ENCODE measurements at regions not wholly inside any gene's neighbourhood (a gene's known extent, or its start where the extent isn't known, plus 50 kb on each side); places are given as distances from the start of the nearest gene placed in this dataset.

DNA sequence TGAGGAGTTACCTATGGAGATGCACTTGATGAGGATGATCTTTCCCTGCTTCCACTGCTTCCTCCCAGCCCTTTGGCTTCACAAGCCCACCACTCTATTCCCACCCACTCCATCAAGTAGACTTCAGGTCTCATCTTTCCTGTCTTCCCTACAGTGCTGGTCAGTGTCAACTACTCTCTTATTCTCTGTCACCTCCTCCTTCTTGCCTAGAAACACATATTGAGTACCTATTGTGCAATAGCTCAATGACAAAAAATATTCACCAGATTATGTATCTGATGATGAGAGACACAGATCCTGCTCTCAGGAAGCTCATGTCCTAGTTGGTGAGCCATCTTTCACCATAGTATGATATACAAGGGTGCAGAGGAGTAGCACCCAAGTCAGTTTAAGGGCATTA lies 82.2 kb upstream of the NFASC start:
- Histone ChIP-seq H3K4me3 (replicated peaks in 1 of 4; ENCODE audit: control extremely low read depth in 1 of 4, insufficient read depth in 1 of 4, low read depth in 3 of 4, low read length in 4 of 4) (no peak overlapping the region), H3K4me2 (ENCODE audit: extremely low read depth, insufficient read depth, low read length) (no peak overlapping the region), H3K4me1 (ENCODE audit: control insufficient read depth, extremely low read depth, insufficient read depth, low read length) (no peaks in the 10 kb centered on the region), H3K27ac (ENCODE audit: insufficient read depth, low read length) (no peak overlapping the region), H3K9me3 (ENCODE audit: control insufficient read depth, insufficient read depth, low read depth, low read length) (no peaks in the 10 kb centered on the region), H3K27me3 (ENCODE audit: control insufficient read depth, insufficient read depth, low read length) (peaks cover 5% of the 10 kb centered on the region), H3K36me3 (ENCODE audit: control insufficient read depth, insufficient read depth, low read length) (no peaks in the 10 kb centered on the region), H2AFZ (ENCODE audit: low read length) (no peak overlapping the region), H3K79me2 (ENCODE audit: control insufficient read depth, insufficient read depth, low read length) (no peaks in the 10 kb centered on the region), H3K9ac (ENCODE audit: insufficient read depth, low read length) (no peak overlapping the region), H4K20me1 (ENCODE audit: control insufficient read depth, extremely low read depth, insufficient read depth, low read length) (no peaks in the 10 kb centered on the region)
- DNase-seq (ENCODE audit: low read depth in 2 of 2) = no peak
- no peak for TF ChIP-seq EZH2 (IDR thresholded peaks at IDR 0.05; ENCODE audit: low read length, missing control alignments)
- TF ChIP-seq, protein P1, sequence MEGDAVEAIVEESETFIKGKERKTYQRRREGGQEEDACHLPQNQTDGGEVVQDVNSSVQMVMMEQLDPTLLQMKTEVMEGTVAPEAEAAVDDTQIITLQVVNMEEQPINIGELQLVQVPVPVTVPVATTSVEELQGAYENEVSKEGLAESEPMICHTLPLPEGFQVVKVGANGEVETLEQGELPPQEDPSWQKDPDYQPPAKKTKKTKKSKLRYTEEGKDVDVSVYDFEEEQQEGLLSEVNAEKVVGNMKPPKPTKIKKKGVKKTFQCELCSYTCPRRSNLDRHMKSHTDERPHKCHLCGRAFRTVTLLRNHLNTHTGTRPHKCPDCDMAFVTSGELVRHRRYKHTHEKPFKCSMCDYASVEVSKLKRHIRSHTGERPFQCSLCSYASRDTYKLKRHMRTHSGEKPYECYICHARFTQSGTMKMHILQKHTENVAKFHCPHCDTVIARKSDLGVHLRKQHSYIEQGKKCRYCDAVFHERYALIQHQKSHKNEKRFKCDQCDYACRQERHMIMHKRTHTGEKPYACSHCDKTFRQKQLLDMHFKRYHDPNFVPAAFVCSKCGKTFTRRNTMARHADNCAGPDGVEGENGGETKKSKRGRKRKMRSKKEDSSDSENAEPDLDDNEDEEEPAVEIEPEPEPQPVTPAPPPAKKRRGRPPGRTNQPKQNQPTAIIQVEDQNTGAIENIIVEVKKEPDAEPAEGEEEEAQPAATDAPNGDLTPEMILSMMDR (conservative IDR thresholded peaks at IDR 0.05 in 1 of 2, IDR thresholded peaks at IDR 0.05 in 1 of 2; ENCODE audit: low read depth in 1 of 2, low read length in 2 of 2) = no peak

- H3K27me3 ChIP-seq (ENCODE audit: control insufficient read depth, insufficient read depth, low read length) = peaks cover 5% of the 10 kb centered on the region
- H3K4me2 ChIP-seq (ENCODE audit: extremely low read depth, insufficient read depth, low read length) = no peak overlapping the region
- no peak overlapping the region for H3K27ac ChIP-seq (ENCODE audit: insufficient read depth, low read length)
- H4K20me1 ChIP-seq (ENCODE audit: control insufficient read depth, extremely low read depth, insufficient read depth, low read length) = no peaks in the 10 kb centered on the region
- no peaks in the 10 kb centered on the region for H3K79me2 ChIP-seq (ENCODE audit: control insufficient read depth, insufficient read depth, low read length)
- H3K4me3 ChIP-seq (replicated peaks in 1 of 4; ENCODE audit: control extremely low read depth in 1 of 4, insufficient read depth in 1 of 4, low read depth in 3 of 4, low read length in 4 of 4) = no peak overlapping the region
- H3K36me3 ChIP-seq (ENCODE audit: control insufficient read depth, insufficient read depth, low read length) = no peaks in the 10 kb centered on the region
- H3K9ac ChIP-seq (ENCODE audit: insufficient read depth, low read length) = no peak overlapping the region
- no peak for TF ChIP-seq EZH2 (IDR thresholded peaks at IDR 0.05; ENCODE audit: low read length, missing control alignments)
- TF ChIP-seq, protein P1 (conservative IDR thresholded peaks at IDR 0.05 in 1 of 2, IDR thresholded peaks at IDR 0.05 in 1 of 2; ENCODE audit: low read depth in 1 of 2, low read length in 2 of 2) = peak; percentile 73 to 80
- no peaks in the 10 kb centered on the region for H3K4me1 ChIP-seq (ENCODE audit: control insufficient read depth, extremely low read depth, insufficient read depth, low read length)
- DNase-seq (ENCODE audit: low read depth in 2 of 2) = peak; percentile 38 to 51
- no peaks in the 10 kb centered on the region for H3K9me3 ChIP-seq (ENCODE audit: control insufficient read depth, insufficient read depth, low read depth, low read length)
- H2AFZ ChIP-seq (ENCODE audit: low read length) = no peak overlapping the region
These were observed 79.0 kb upstream of the NFASC start for GRCh38 chr1:204791453-204792353.

DNA sequence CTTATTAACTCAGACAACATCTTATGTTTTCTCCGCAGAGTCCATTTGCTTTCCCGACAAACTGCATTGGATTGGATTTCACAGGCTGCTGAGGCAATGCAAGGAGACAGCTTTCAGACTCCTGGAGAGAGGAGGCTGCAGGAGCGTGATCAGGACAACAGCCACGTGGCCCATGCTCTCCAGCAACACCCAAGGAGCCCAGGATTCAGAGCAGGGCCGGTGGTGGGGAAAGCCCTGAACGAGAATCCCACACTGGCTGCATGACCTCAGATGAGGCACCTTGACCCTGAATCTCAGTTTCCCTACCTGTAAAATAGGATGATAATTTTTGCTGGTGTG lies 78.3 kb upstream of the NFASC start:
- Histone ChIP-seq H3K4me2 (ENCODE audit: extremely low read depth, insufficient read depth, low read length) (no peak overlapping the region), H3K27me3 (ENCODE audit: control insufficient read depth, insufficient read depth, low read length) (peaks cover 5% of the 10 kb centered on the region), H4K20me1 (ENCODE audit: control insufficient read depth, extremely low read depth, insufficient read depth, low read length) (no peaks in the 10 kb centered on the region), H3K4me3 (replicated peaks in 1 of 4; ENCODE audit: control extremely low read depth in 1 of 4, insufficient read depth in 1 of 4, low read depth in 3 of 4, low read length in 4 of 4) (no peak overlapping the region), H2AFZ (ENCODE audit: low read length) (no peak overlapping the region), H3K79me2 (ENCODE audit: control insufficient read depth, insufficient read depth, low read length) (no peaks in the 10 kb centered on the region), H3K36me3 (ENCODE audit: control insufficient read depth, insufficient read depth, low read length) (no peaks in the 10 kb centered on the region), H3K9ac (ENCODE audit: insufficient read depth, low read length) (no peak overlapping the region), H3K27ac (ENCODE audit: insufficient read depth, low read length) (no peak overlapping the region), H3K4me1 (ENCODE audit: control insufficient read depth, extremely low read depth, insufficient read depth, low read length) (no peaks in the 10 kb centered on the region), H3K9me3 (ENCODE audit: control insufficient read depth, insufficient read depth, low read depth, low read length) (no peaks in the 10 kb centered on the region)
- TF ChIP-seq, protein P1 (conservative IDR thresholded peaks at IDR 0.05 in 1 of 2, IDR thresholded peaks at IDR 0.05 in 1 of 2; ENCODE audit: low read depth in 1 of 2, low read length in 2 of 2) = no peak
- no peak for TF ChIP-seq EZH2 (IDR thresholded peaks at IDR 0.05; ENCODE audit: low read length, missing control alignments)
- no peak for DNase-seq (ENCODE audit: low read depth in 2 of 2)

All from fibroblast of lung (primary cell).